ENCODE measurements at regions not wholly inside any gene's neighbourhood (a gene's known extent, or its start where the extent isn't known, plus 50 kb on each side); places are given as distances from the start of the nearest gene placed in this dataset.

- no peaks in the 10 kb centered on the region for H3K4me1 Mint-ChIP-seq (ENCODE audit: low read depth)
- H3K27ac Mint-ChIP-seq = no peak overlapping the region
- H3K4me3 Mint-ChIP-seq = no peak overlapping the region
- intact Hi-C loops (cut with micrococcal nuclease) = no loop called here
- no peak for DNase-seq (ENCODE audit: low spot score)
- no peaks in the 10 kb centered on the region for H3K36me3 Mint-ChIP-seq (ENCODE audit: low read depth)
- peaks cover 9% of the 10 kb centered on the region for H3K9me3 Mint-ChIP-seq
- H3K27me3 Mint-ChIP-seq (ENCODE audit: insufficient read depth) = no peaks in the 10 kb centered on the region
Measured at GRCh38 chr10:56991591-56992069, 630.6 kb upstream of the ZWINT start.

- Mint-ChIP-seq H3K4me1 (ENCODE audit: low read depth) (no peaks in the 10 kb centered on the region), H3K9me3 (peaks cover 9% of the 10 kb centered on the region), H3K36me3 (ENCODE audit: low read depth) (no peaks in the 10 kb centered on the region), H3K4me3 (no peak overlapping the region), H3K27ac (no peak overlapping the region), H3K27me3 (ENCODE audit: insufficient read depth) (no peaks in the 10 kb centered on the region)
- intact Hi-C loops (cut with micrococcal nuclease) = no loop called here
- no peak for DNase-seq (ENCODE audit: low spot score)
Measured at GRCh38 chr10:56975513-56975912, 614.5 kb upstream of the ZWINT start.

DNA sequence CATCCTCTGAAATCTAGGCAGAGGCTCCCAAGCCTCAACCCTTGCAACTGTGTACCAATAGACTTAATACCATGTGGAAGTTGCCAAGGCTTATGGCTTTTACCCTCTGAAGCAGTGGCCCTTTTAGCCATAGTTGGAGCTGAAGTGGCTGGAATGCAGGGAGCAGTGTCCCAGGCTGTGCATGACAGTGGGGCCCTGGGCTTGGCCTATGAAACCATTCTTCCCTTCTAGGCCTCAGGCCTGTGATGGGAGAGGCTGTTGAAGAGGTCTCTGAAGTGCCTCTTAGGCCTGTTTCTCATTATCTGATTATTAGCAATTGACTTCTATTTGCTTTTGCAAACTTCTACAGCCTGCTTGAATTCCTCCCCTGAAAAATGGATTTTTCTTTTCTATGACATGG is 612.7 kb upstream of the ZWINT start:
- H3K36me3 Mint-ChIP-seq (ENCODE audit: low read depth) = no peaks in the 10 kb centered on the region
- H3K27me3 Mint-ChIP-seq (ENCODE audit: insufficient read depth) = no peaks in the 10 kb centered on the region
- intact Hi-C loops (cut with micrococcal nuclease) = no loop called here
- H3K4me1 Mint-ChIP-seq (ENCODE audit: low read depth) = no peaks in the 10 kb centered on the region
- H3K9me3 Mint-ChIP-seq = peaks cover 12% of the 10 kb centered on the region
- no peak overlapping the region for H3K4me3 Mint-ChIP-seq
- no peak for DNase-seq (ENCODE audit: low spot score)
- no peak overlapping the region for H3K27ac Mint-ChIP-seq

- Mint-ChIP-seq H3K27me3 (ENCODE audit: insufficient read depth) (no peaks in the 10 kb centered on the region), H3K36me3 (ENCODE audit: low read depth) (no peaks in the 10 kb centered on the region), H3K9me3 (peaks cover 9% of the 10 kb centered on the region), H3K4me1 (ENCODE audit: low read depth) (no peaks in the 10 kb centered on the region), H3K27ac (no peak overlapping the region), H3K4me3 (no peak overlapping the region)
- DNase-seq (ENCODE audit: low spot score) = no peak
- intact Hi-C loops (cut with micrococcal nuclease) = no loop called here
Measured at GRCh38 chr10:56943221-56943755, 582.2 kb upstream of the ZWINT start.

- no peak overlapping the region for H3K27ac Mint-ChIP-seq
- no peak overlapping the region for H3K4me3 Mint-ChIP-seq
- H3K36me3 Mint-ChIP-seq (ENCODE audit: low read depth) = no peaks in the 10 kb centered on the region
- intact Hi-C loops (cut with micrococcal nuclease) = no loop called here
- H3K9me3 Mint-ChIP-seq = peaks cover 11% of the 10 kb centered on the region
- H3K4me1 Mint-ChIP-seq (ENCODE audit: low read depth) = no peaks in the 10 kb centered on the region
- DNase-seq (ENCODE audit: low spot score) = no peak
- H3K27me3 Mint-ChIP-seq (ENCODE audit: insufficient read depth) = no peaks in the 10 kb centered on the region
Measured at GRCh38 chr10:56934515-56934914, 573.5 kb upstream of the ZWINT start.

- Mint-ChIP-seq H3K4me1 (ENCODE audit: low read depth) (no peaks in the 10 kb centered on the region), H3K4me3 (no peak overlapping the region), H3K27me3 (ENCODE audit: insufficient read depth) (no peaks in the 10 kb centered on the region)
Measured at GRCh38 chr10:56928714-56929113, 567.7 kb upstream of the ZWINT start.

GRCh38 chr10:56927701-56928100 is 566.6 kb upstream of the ZWINT start:
- H3K36me3 Mint-ChIP-seq (ENCODE audit: low read depth) = no peaks in the 10 kb centered on the region
- H3K9me3 Mint-ChIP-seq = peaks cover 26% of the 10 kb centered on the region
- H3K4me1 Mint-ChIP-seq (ENCODE audit: low read depth) = no peaks in the 10 kb centered on the region
- intact Hi-C loops (cut with micrococcal nuclease) = no loop called here
- H3K4me3 Mint-ChIP-seq = no peak overlapping the region
- no peak overlapping the region for H3K27ac Mint-ChIP-seq
- H3K27me3 Mint-ChIP-seq (ENCODE audit: insufficient read depth) = no peaks in the 10 kb centered on the region
- no peak for DNase-seq (ENCODE audit: low spot score)

More at GRCh38 chr10:56928714-56929113, 567.7 kb upstream of the ZWINT start:
- H3K27ac Mint-ChIP-seq = no peak overlapping the region
- no peak for DNase-seq (ENCODE audit: low spot score)
- no peaks in the 10 kb centered on the region for H3K36me3 Mint-ChIP-seq (ENCODE audit: low read depth)
- intact Hi-C loops (cut with micrococcal nuclease) = no loop called here
- peaks cover 23% of the 10 kb centered on the region for H3K9me3 Mint-ChIP-seq

DNA sequence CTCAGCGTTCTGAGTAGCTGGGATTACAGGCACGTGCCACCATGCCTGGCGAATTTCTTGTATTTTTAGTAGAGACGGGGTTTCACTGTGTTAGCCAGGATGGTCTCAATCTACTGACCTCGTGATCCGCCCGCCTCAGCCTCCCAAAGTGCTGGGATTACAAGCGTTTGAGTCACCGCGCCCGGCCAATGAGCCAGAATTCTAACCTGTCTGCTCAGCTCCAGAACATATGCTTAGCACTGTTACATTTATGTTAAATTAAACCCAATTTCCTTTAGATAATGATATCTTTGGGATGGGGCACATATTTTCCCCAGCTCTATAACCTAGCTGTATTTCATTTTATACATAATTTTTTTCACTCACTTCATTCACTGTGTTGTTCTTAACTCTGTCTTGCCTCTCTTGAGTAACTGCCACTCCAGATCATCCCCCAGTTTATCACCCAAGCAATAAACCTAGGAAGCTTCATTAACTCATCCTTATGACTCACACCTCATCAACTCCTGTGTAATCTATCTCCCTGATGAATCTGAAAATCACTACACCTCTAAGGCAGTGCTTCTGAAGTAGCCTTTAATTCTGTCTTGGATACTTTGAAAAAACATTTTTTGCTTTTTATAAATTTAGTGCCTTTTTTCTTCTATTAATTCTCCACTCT is 559.7 kb upstream of the ZWINT start:
- intact Hi-C loops (cut with micrococcal nuclease) = no loop called here
- H3K4me3 Mint-ChIP-seq = no peak overlapping the region
- H3K9me3 Mint-ChIP-seq = peaks cover 25% of the 10 kb centered on the region
- H3K27ac Mint-ChIP-seq = no peak overlapping the region
- no peaks in the 10 kb centered on the region for H3K27me3 Mint-ChIP-seq (ENCODE audit: insufficient read depth)
- no peak for DNase-seq (ENCODE audit: low spot score)
- no peaks in the 10 kb centered on the region for H3K4me1 Mint-ChIP-seq (ENCODE audit: low read depth)
- H3K36me3 Mint-ChIP-seq (ENCODE audit: low read depth) = no peaks in the 10 kb centered on the region

DNA sequence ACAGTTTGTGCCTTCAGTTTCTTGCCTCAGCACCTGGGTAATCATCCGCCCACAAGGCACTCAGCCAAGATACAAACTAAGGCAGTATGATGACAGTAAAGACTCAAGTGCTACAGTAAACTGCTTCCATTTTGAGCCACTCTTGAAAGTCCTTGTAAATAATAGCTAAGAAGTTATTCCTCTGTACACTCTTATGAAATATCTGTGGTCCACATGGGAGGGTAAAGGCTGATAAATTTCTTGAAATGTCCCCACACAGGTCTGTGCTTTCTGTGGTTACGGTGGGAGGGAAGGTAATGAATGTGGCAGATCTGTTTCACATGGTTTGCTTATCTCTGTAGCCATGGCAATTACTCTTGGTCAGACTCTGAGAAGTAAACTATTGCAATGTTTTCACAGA is 551.0 kb upstream of the ZWINT start:
- DNase-seq (ENCODE audit: low spot score) = no peak
- Mint-ChIP-seq H3K9me3 (peaks cover 16% of the 10 kb centered on the region), H3K36me3 (ENCODE audit: low read depth) (no peaks in the 10 kb centered on the region), H3K27me3 (ENCODE audit: insufficient read depth) (no peaks in the 10 kb centered on the region), H3K27ac (no peak overlapping the region), H3K4me3 (no peak overlapping the region), H3K4me1 (ENCODE audit: low read depth) (no peaks in the 10 kb centered on the region)
- intact Hi-C loops (cut with micrococcal nuclease) = no loop called here

- intact Hi-C loops (cut with micrococcal nuclease) = no loop called here
- DNase-seq (ENCODE audit: low spot score) = no peak
- Mint-ChIP-seq H3K36me3 (ENCODE audit: low read depth) (no peaks in the 10 kb centered on the region), H3K4me3 (no peak overlapping the region), H3K27ac (no peak overlapping the region), H3K9me3 (no peaks in the 10 kb centered on the region), H3K27me3 (ENCODE audit: insufficient read depth) (no peaks in the 10 kb centered on the region), H3K4me1 (ENCODE audit: low read depth) (no peaks in the 10 kb centered on the region)
Measured at GRCh38 chr10:56905051-56905450, 544.0 kb upstream of the ZWINT start.

GRCh38 chr10:56902554-56902953 is 541.5 kb upstream of the ZWINT start:
- Mint-ChIP-seq H3K9me3 (no peaks in the 10 kb centered on the region), H3K36me3 (ENCODE audit: low read depth) (no peaks in the 10 kb centered on the region), H3K4me3 (no peak overlapping the region), H3K27ac (no peak overlapping the region), H3K27me3 (ENCODE audit: insufficient read depth) (no peaks in the 10 kb centered on the region), H3K4me1 (ENCODE audit: low read depth) (no peaks in the 10 kb centered on the region)
- intact Hi-C loops (cut with micrococcal nuclease) = no loop called here
- no peak for DNase-seq (ENCODE audit: low spot score)

GRCh38 chr10:56895306-56895705 is 534.2 kb upstream of the ZWINT start:
- Mint-ChIP-seq H3K9me3 (peaks cover 4% of the 10 kb centered on the region), H3K4me1 (ENCODE audit: low read depth) (no peaks in the 10 kb centered on the region), H3K36me3 (ENCODE audit: low read depth) (no peaks in the 10 kb centered on the region), H3K4me3 (no peak overlapping the region), H3K27ac (no peak overlapping the region), H3K27me3 (ENCODE audit: insufficient read depth) (no peaks in the 10 kb centered on the region)
- DNase-seq (ENCODE audit: low spot score) = no peak
- intact Hi-C loops (cut with micrococcal nuclease) = no loop called here

DNA sequence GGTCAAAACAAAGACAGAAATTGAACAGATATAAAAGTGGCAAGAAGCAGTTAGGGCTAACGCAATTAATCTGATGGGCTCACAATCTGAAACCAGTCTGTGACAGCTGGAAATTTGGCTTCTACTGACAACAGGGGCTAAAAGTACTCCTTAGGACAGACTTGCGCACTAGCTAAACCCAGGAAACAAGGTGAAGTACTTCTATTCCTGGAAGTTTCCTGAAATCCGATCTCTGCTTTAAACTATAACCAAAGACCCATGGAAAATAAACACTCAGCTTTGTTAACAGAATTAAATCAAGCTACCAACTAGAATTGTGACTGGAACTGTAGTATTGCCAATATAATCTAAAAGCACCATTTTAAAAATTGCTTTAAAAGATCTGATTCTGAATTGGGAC is 520.2 kb upstream of the ZWINT start:
- Mint-ChIP-seq H3K4me1 (ENCODE audit: low read depth) (no peaks in the 10 kb centered on the region), H3K27me3 (ENCODE audit: insufficient read depth) (no peaks in the 10 kb centered on the region), H3K27ac (no peak overlapping the region), H3K36me3 (ENCODE audit: low read depth) (no peaks in the 10 kb centered on the region), H3K4me3 (no peak overlapping the region), H3K9me3 (peaks cover 5% of the 10 kb centered on the region)
- intact Hi-C loops (cut with micrococcal nuclease) = no loop called here
- DNase-seq (ENCODE audit: low spot score) = no peak

DNA sequence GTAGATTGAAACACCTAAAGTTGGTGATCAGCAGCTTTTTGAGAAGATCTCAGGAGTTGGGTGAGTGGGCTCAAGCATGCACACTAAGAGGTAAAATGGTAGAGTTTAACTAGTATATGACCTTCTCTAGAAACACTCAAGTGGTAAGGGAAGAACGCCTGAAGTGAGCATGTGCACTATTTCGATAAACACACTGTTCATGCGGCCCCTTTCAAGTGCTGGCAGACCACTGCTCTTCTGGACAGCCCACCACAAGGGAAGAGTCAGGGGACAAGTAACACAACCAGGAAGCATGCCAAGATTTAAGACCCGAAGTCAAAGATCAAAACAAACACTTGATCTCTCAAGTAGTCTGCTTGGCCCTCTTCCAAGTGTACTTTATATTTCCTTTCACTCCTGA is 519.5 kb upstream of the ZWINT start:
- Mint-ChIP-seq H3K4me3 (no peak overlapping the region), H3K4me1 (ENCODE audit: low read depth) (no peaks in the 10 kb centered on the region), H3K36me3 (ENCODE audit: low read depth) (no peaks in the 10 kb centered on the region), H3K9me3 (peaks cover 5% of the 10 kb centered on the region), H3K27ac (no peak overlapping the region), H3K27me3 (ENCODE audit: insufficient read depth) (no peaks in the 10 kb centered on the region)
- intact Hi-C loops (cut with micrococcal nuclease) = no loop called here
- no peak for DNase-seq (ENCODE audit: low spot score)
